OCI-LY7 (cell line): ENCODE measurements at regions not wholly inside any gene's neighbourhood (a gene's known extent, or its start where the extent isn't known, plus 50 kb on each side); places are given as distances from the start of the nearest gene placed in this dataset.

Experiments used
- BruUV-seq: library from RNA; stranded (reverse); fragments of 400-500 nt; replicated peaks from 2 replicates; lab custom pipeline; 2021; lab: Mats Ljungman, UMichigan
- CTCF ChIA-PET: fragments of 300-600 bp; sonication (Branson Sonifier 250); formaldehyde crosslinking; loops from one replicate; lab custom pipeline; 2022; ENCODE audit warnings: antibody characterized with exemption; ENCODE audit not compliant: unreplicated experiment; lab: Charles Lee
- POLR2A ChIA-PET: fragments of 300-600 bp; sonication (Branson Sonifier 250); formaldehyde crosslinking; loops from one replicate; lab custom pipeline; 2022; ENCODE audit warnings: antibody characterized with exemption; lab: Charles Lee
- DNase-seq: peaks from one replicate; pipeline ENCODE4 v3.0.0-alpha.2; 2015; ENCODE audit warnings: low spot score
- H2AFZ ChIP-seq: fragments of 200-600 bp; sonication (generic), shearing (Covaris generic); 2 replicates; pipeline ENCODE4 v1.6.1; 2014; ENCODE audit warnings: mild to moderate bottlenecking, antibody characterized with exemption, low read length, moderate library complexity
- H3K27ac ChIP-seq: fragments of 200-600 bp; sonication (generic); 2 replicates; pipeline ENCODE4 v1.5.1; 2014; ENCODE audit warnings: mixed run types, low read depth, mild to moderate bottlenecking, moderate library complexity, low read length, inconsistent platforms; ENCODE audit not compliant: poor library complexity, severe bottlenecking
- H3K36me3 ChIP-seq: fragments of 200-600 bp; sonication (generic); 2 replicates; pipeline ENCODE4 v1.6.1; 2014; ENCODE audit warnings: mild to moderate bottlenecking, antibody characterized with exemption, low read length, moderate library complexity, mixed read lengths; ENCODE audit not compliant: insufficient read depth
- H3K4me1 ChIP-seq: fragments of 200-600 bp; sonication (generic); 2 replicates; pipeline ENCODE4 v1.5.1; 2014; ENCODE audit warnings: mild to moderate bottlenecking, low read length; ENCODE audit not compliant: insufficient read depth, poor library complexity, severe bottlenecking
- H3K4me2 ChIP-seq: fragments of 200-600 bp; sonication (generic); 2 replicates; pipeline ENCODE4 v1.6.1; 2014; ENCODE audit warnings: mild to moderate bottlenecking, low read length
- H3K4me3 ChIP-seq: fragments of 200-600 bp; sonication (generic); 2 replicates; pipeline ENCODE4 v1.5.1; 2014; ENCODE audit warnings: mild to moderate bottlenecking, low read depth, low read length; ENCODE audit not compliant: poor library complexity, severe bottlenecking
- H3K79me2 ChIP-seq: fragments of 200-600 bp; sonication (generic); 2 replicates; pipeline ENCODE4 v1.6.1; 2016; ENCODE audit warnings: low read depth, mild to moderate bottlenecking, low read length, moderate library complexity, mixed read lengths; ENCODE audit not compliant: insufficient read depth
- H3K9me2 ChIP-seq: fragments of 200-600 bp; sonication (generic); 2 replicates; pipeline ENCODE4 v1.6.1; 2016; ENCODE audit warnings: mild to moderate bottlenecking, low read length, mixed read lengths; ENCODE audit not compliant: insufficient read depth
- H3K9me3 ChIP-seq: fragments of 200-600 bp; sonication (generic); 2 replicates; pipeline ENCODE4 v1.6.1; 2014; ENCODE audit warnings: mild to moderate bottlenecking, mixed run types, low read length, mixed read lengths
- H4K20me1 ChIP-seq: fragments of 200-600 bp; sonication (generic); 2 replicates; pipeline ENCODE4 v1.6.1; 2014; ENCODE audit warnings: mild to moderate bottlenecking, antibody characterized with exemption, low read length, moderate library complexity, mixed read lengths; ENCODE audit not compliant: insufficient read depth
- EZH2phosphoT487 ChIP-seq: fragments of 200-600 bp; sonication (generic); IDR thresholded peaks from 2 replicates; pipeline ENCODE4 v1.6.1; 2018; ENCODE audit warnings: low read depth, borderline replicate concordance, mild to moderate bottlenecking, mixed run types, antibody characterized with exemption, low read length, moderate library complexity, mixed read lengths
- intact Hi-C: fragments of 100-400 bp; cut with micrococcal nuclease; formaldehyde crosslinking; loops from one replicate; pipeline ENCODE4 v1.10.0; 2022; ENCODE audit not compliant: unreplicated experiment
- TF ChIP-seq, protein P1 (sequence below): fragments of 200-600 bp; sonication (generic); conservative IDR thresholded peaks from 2 replicates; pipeline ENCODE4 v1.5.1; 2014; ENCODE audit warnings: mild to moderate bottlenecking, antibody characterized with exemption, low read length, moderate library complexity, mixed read lengths

DNA sequence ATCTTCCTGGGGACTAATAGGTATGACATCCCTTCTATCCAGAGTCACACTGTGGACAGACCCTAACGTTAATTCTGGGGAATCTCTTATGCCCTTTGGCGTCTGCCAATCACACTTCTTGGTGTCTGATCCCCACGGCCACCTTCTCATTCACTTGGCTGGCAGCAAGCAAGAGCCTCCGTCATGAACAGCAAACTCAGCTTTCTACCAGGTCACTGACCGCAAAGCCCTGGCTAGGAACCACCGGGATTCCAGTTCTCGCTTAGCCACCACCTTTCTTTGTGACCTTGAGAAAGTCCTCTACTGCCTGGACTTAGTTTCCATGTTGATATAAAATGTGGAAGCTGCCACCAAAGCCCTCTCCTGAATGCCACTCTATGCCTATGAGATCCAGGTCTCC, 67.7 kb upstream of the FCN1 start:
- DNase-seq = no peak
- H3K4me2 ChIP-seq = no peak overlapping the region
- no peak overlapping the region for H3K4me3 ChIP-seq
- no peaks in the 10 kb centered on the region for H3K79me2 ChIP-seq
- CTCF ChIA-PET = no interaction called here
- no TSS peak for BruUV-seq
- H3K9me2 ChIP-seq = no peaks in the 10 kb centered on the region
- H3K9me3 ChIP-seq = no peaks in the 10 kb centered on the region; the same call in 1 of the 2 replicates
- TF ChIP-seq, protein P1, sequence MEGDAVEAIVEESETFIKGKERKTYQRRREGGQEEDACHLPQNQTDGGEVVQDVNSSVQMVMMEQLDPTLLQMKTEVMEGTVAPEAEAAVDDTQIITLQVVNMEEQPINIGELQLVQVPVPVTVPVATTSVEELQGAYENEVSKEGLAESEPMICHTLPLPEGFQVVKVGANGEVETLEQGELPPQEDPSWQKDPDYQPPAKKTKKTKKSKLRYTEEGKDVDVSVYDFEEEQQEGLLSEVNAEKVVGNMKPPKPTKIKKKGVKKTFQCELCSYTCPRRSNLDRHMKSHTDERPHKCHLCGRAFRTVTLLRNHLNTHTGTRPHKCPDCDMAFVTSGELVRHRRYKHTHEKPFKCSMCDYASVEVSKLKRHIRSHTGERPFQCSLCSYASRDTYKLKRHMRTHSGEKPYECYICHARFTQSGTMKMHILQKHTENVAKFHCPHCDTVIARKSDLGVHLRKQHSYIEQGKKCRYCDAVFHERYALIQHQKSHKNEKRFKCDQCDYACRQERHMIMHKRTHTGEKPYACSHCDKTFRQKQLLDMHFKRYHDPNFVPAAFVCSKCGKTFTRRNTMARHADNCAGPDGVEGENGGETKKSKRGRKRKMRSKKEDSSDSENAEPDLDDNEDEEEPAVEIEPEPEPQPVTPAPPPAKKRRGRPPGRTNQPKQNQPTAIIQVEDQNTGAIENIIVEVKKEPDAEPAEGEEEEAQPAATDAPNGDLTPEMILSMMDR = no peak
- no peak overlapping the region for H2AFZ ChIP-seq
- POLR2A ChIA-PET = interaction anchor here (0.6 kb wide), 1 partner anchor 70 kb away, joined by 3 read pairs; no protein-coding TSS in a partner anchor
- H3K27ac ChIP-seq = no peak overlapping the region
- H3K36me3 ChIP-seq = no peaks in the 10 kb centered on the region
- intact Hi-C loops = no loop called here
- no peaks in the 10 kb centered on the region for H4K20me1 ChIP-seq
- H3K4me1 ChIP-seq = peaks cover 6% of the 10 kb centered on the region

DNA sequence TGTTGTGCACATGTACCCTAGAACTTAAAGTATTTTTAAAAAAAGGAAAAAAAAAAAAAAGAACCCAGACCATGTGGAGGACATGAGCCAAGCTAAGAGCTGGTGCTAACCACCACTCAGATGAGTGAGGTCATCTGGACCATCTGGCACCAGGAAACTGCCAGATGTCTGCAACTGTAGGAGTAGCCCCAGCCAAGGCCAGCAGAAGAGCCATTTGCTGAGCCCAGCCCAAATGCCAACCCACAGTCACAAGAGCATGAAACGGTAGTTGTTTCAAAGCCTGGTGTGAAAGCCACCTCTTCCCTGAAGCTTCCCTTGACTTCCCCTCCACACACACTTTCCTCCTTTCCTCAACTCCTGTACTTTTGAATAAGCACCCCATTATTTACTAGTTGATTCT, 69.2 kb upstream of the FCN1 start:
- DNase-seq = no peak
- POLR2A ChIA-PET = no interaction called here
- no peak for TF ChIP-seq EZH2phosphoT487
- TF ChIP-seq, protein P1 = no peak
- no peaks in the 10 kb centered on the region; the same call in 1 of the 2 replicates for H3K9me3 ChIP-seq
- H3K4me1 ChIP-seq = peaks cover 6% of the 10 kb centered on the region
- H3K4me3 ChIP-seq = no peak overlapping the region
- no peak overlapping the region for H3K27ac ChIP-seq
- no peaks in the 10 kb centered on the region for H4K20me1 ChIP-seq
- no peaks in the 10 kb centered on the region for H3K36me3 ChIP-seq
- intact Hi-C loops = no loop called here
- no TSS peak for BruUV-seq
- CTCF ChIA-PET = no interaction called here
- no peak overlapping the region for H2AFZ ChIP-seq
- no peaks in the 10 kb centered on the region for H3K79me2 ChIP-seq
- H3K4me2 ChIP-seq = no peak overlapping the region
- no peaks in the 10 kb centered on the region for H3K9me2 ChIP-seq

DNA sequence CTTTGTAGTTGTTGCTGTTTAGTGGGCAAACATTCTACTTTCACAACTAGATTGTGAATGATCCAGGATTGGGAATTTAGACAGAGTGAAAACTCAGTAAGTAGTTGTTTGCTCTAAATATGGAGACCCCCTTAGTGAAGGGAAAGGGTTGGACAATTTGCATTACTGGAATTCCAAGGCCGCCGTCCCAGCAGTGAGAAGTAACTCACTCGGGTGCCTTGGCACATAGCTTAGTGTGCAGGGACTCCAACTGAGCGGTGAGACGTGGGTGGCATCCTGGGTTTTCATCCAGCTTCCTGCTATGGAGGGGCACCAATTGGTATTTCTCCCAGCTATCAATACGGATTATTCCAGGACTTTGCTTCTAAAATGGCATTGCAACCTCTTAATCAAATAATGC, 69.7 kb upstream of the FCN1 start:
- Histone ChIP-seq H2AFZ (no peak overlapping the region), H3K79me2 (no peaks in the 10 kb centered on the region), H3K4me2 (no peak overlapping the region), H3K9me3 (no peaks in the 10 kb centered on the region; the same call in 1 of the 2 replicates), H3K27ac (no peak overlapping the region), H3K9me2 (no peaks in the 10 kb centered on the region), H3K4me3 (no peak overlapping the region), H4K20me1 (no peaks in the 10 kb centered on the region), H3K4me1 (peaks cover 6% of the 10 kb centered on the region), H3K36me3 (no peaks in the 10 kb centered on the region)
- no TSS peak for BruUV-seq
- ChIA-PET CTCF (no interaction called here), POLR2A (no interaction called here)
- intact Hi-C loops = no loop called here
- DNase-seq = no peak
- TF ChIP-seq, protein P1 = no peak
- TF ChIP-seq EZH2phosphoT487 = no peak
